ENCODE measurements at regions not wholly inside any gene's neighbourhood (a gene's known extent, or its start where the extent isn't known, plus 50 kb on each side); places are given as distances from the start of the nearest gene placed in this dataset.

- TF ChIP-seq YY1 (IDR thresholded peaks at IDR 0.05; ENCODE audit: low read depth) (no peak), RAD21 (IDR thresholded peaks at IDR 0.05; ENCODE audit: low read depth) (no peak), CREB1 (IDR thresholded peaks at IDR 0.05; ENCODE audit: low read depth) (no peak), MAX (IDR thresholded peaks at IDR 0.05) (no peak), TAF1 (IDR thresholded peaks at IDR 0.05; ENCODE audit: low read depth) (no peak)
- TF ChIP-seq, protein P1, sequence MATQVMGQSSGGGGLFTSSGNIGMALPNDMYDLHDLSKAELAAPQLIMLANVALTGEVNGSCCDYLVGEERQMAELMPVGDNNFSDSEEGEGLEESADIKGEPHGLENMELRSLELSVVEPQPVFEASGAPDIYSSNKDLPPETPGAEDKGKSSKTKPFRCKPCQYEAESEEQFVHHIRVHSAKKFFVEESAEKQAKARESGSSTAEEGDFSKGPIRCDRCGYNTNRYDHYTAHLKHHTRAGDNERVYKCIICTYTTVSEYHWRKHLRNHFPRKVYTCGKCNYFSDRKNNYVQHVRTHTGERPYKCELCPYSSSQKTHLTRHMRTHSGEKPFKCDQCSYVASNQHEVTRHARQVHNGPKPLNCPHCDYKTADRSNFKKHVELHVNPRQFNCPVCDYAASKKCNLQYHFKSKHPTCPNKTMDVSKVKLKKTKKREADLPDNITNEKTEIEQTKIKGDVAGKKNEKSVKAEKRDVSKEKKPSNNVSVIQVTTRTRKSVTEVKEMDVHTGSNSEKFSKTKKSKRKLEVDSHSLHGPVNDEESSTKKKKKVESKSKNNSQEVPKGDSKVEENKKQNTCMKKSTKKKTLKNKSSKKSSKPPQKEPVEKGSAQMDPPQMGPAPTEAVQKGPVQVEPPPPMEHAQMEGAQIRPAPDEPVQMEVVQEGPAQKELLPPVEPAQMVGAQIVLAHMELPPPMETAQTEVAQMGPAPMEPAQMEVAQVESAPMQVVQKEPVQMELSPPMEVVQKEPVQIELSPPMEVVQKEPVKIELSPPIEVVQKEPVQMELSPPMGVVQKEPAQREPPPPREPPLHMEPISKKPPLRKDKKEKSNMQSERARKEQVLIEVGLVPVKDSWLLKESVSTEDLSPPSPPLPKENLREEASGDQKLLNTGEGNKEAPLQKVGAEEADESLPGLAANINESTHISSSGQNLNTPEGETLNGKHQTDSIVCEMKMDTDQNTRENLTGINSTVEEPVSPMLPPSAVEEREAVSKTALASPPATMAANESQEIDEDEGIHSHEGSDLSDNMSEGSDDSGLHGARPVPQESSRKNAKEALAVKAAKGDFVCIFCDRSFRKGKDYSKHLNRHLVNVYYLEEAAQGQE (IDR thresholded peaks at IDR 0.05; ENCODE audit: low read depth): no peak
Observed at GRCh38 chr13:72005455-72005854, 138.5 kb upstream of the DACH1 start.
